Loucy (cell line): ENCODE measurements at regions not wholly inside any gene's neighbourhood (a gene's known extent, or its start where the extent isn't known, plus 50 kb on each side); places are given as distances from the start of the nearest gene placed in this dataset.

Experiments
- CTCF ChIP-seq: fragments of 200-600 bp; sonication (generic); conservative IDR thresholded peaks from 2 replicates; pipeline ENCODE4 v1.5.1; 2014; ENCODE audit warnings: mild to moderate bottlenecking, antibody characterized with exemption, low read length
- EZH2phosphoT487 ChIP-seq: fragments of 200-600 bp; IDR thresholded peaks from 2 replicates; pipeline ENCODE4 v1.6.1; 2018; ENCODE audit warnings: antibody characterized with exemption, mild to moderate bottlenecking, moderate library complexity, borderline replicate concordance

- no peak for TF ChIP-seq CTCF
- TF ChIP-seq EZH2phosphoT487, result no peak
These were observed 85.3 kb downstream of the CYP26B1 start for GRCh38 chr2:72062336-72062735.
